NOMO-1 treated with DMSO at 0.1 percent for 48 hours (cell line): ENCODE measurements at regions not wholly inside any gene's neighbourhood (a gene's known extent, or its start where the extent isn't known, plus 50 kb on each side); places are given as distances from the start of the nearest gene placed in this dataset.

Source experiments
- DNase-seq: peaks from one replicate; lab custom pipeline; 2025; ENCODE audit not compliant: unreplicated experiment; lab: John Stamatoyannopoulos, UW

DNA sequence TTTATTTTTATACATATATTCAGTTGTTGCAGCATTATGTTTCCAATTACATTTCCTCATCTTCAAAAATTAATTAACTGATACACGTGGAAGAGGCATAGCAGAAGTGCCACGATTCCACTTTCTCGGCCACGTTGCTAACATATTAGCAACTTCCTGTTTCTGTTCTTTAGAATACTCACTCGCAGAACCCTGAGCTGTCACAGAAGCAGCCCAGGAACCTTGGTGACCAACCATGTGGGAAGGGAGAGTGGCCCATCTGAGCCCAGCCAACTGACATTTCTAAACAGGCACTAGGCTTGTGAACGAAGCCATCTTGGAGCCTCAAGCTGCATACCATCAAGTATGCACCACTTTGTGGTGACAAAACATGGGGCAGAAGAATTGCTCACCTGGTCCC is 350.1 kb downstream of the CBLN2 start:
- DNase-seq, result no peak

DNA sequence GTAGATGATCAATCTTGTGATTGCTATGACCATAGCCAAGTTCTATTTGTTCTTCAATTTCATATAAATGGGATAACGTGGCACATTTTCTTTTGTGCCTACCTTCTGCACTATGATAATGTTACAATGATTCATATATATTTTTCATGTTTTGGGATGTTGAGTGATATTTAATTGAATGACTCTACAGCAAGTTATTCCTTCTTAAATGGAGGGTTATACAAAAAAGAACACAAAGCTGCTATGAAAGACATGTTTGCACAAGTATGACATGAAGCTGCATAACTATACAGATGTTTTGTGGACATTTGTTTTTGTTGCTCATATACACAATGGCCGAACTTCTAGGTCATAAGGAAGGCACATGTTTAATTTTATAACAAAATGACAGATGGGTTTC is 356.2 kb downstream of the CBLN2 start:
- no peak for DNase-seq

DNA sequence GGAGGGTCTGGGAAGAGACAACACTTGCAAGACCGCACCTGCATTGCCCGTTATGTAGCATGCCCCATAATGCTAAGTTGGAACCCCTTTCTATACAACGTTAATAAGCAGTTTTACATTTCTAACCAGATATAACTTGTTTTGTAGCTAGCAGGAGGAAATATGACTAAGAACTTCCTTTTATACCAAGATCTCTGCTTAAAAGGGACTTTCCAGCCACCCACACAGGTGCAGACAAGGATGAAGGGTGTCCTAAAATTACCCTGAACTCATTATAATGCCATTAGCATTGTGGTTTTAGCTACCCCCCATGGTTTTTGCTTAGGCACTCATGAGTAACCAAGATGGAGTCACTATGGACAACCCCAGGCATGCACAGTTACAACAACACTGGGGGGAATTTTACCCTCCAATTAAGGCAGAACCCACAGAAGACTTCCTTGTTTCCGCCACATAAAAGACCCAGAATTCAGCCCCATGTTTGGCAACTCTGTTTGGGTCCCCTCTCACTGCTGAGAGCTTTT is 362.8 kb downstream of the CBLN2 start:
- DNase-seq, result no peak

DNA sequence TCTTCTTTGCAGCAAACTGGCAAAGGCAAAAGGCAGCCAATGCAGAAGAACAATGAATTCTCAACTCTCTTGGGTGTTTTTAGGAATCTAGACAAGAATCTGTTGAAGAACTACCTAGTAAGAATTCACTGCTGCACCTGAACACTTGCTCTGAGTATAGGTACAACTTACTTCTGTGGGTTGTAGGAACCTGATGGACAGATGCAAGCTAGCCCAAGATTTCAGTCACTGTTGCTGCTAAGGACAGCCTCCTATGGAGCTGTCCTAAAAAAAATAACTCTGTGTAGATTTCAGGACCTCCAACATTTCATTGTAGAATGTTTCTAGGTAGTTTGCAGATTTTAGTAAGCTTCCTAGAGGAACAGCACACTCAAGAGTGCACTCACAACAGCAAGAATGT is 363.5 kb downstream of the CBLN2 start:
- no peak for DNase-seq

DNA sequence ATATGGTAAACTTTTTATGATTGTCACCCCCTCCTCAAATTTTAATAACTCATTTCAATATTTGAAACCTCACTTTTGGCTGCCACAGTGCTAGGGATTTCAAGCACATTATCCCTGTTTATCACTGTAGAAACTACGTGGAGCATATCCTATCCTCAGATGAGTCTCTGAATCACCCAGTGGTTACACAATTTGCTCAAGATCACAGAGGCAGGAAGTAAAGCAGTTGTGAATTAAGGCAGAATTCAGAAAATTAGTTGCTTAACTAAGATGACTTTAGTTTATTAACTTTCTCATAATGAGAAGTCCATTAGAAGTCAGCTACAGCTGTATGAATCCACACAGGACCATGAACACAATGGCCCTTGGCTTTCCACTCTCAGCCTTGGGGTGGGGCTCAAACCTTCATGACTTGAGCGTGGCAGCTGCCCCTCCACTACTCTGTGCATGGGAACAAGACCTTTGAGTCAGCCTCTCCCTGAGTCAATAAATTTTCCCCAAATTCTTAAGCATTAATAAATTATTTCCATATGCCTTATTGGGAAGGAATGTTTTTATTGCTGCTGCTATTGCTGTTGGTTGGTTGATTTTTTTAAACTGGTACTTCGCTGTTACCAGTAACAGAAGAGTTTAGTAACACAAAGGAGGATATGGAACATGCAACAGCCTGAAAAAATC is 369.0 kb downstream of the CBLN2 start:
- DNase-seq, result no peak

DNA sequence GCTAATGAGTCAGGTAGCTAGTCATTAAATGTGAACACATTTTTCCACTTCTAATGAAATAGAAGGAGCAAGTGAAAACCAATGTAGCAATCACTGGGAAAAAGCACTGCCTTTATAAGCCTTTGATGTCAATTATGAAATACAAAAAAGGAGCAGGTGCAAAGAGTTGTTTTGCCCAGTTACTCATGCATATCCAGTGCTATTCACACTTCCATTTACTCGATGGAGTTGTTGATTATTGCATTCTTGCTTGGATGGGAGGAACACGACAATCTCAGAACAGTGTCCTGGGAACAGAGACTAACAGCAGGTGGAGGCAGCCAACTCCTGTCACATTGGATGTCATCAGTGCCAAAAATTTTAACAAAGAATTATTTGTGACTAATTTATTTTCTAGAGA is 372.5 kb downstream of the CBLN2 start:
- no peak for DNase-seq

DNA sequence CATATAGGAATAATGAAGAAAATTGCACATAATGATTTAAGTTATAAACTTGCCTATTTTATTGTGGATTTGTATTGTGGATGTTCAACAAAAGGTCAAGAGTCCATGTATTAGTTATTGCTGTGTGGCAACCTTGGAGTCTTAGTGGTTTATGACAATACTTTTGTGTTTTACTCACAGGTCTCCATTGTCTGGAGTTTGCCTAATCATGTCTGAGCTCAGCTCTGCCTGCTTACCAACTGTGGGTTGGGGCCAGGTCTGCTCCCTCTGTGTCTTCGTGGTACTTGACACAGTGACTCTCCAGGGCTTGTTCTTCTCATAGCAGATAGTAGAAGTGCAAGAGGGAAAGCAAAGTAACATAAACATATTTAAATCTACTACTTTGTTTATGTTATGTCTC is 382.5 kb downstream of the CBLN2 start:
- no peak for DNase-seq

DNA sequence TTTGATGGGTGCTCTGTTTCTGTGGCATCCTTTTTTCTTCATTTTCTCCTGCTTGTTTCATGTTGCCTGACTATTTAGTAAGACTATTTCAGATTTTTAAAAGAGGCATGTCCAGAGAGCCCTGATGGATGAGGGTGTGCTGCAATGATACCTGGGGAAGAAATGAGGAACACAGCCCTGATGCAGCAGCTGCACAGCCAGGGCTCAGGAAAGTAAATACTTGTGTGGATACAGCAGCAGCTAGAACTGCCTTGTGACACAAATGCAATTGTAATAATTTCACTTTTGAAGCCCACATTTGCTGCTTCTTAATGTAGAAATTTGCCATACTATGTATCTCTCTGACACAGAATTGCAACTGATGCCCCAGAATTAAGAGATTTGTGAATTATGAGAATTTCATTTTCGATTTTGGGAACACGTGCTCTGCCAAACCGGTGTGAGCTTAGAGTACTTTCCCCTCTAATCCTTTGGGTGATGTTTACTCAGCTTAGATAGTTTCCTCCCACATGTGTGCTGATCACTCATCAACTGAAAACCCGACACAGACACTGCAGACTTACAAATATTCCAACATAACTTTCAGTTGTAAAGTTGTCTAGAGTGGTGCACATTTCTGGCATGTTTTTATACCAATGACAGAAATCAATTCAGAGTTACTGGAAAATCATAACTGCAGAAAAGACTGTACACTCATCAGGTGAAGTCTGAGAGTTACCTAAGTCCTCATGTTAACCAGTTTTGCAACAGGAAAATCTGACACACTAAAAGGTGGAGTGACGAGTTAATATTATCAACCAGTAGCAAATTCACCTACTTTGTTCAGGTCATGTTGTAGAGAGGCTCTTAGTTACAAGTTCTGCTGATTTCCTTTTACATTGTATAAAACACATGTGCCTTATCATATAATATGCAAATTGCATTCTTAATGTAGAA is 383.4 kb downstream of the CBLN2 start:
- DNase-seq, result no peak

DNA sequence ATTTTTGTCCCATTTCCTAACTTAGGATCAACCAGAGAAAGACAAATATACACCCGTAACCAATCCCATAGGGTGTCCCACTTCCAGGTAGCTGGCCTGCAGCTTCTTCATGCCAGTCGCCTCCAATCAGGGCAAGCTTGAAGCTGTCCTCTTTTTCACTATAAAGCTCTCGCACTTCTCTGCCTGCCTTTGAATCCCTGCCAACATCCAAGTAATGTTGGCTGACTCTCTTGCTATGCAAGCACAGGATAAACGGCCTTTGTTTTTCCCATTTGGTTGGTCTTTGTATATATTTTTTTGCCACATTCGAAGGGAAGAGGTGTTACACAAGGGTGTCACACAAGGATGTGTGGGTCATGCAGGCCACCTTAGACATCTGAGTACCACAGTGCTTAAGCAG is 388.8 kb downstream of the CBLN2 start:
- no peak for DNase-seq

DNA sequence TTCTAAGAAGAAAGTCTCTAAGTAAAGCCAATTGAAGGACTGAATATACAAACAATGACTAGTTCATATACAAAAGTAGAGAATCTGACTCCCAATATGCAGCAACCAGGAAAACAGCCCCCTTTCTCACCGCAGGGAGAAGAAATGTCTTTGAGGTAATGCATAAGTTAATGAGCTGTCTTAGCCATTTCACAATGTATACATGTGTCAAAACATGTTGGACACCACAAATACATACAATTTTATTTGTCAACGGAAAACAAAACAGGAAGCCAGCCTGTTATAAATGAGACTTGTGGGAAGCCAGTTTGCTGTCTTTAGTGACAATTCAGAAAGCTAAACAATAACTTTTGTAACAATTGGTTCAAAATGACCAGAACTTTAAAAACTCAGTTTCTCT is 389.2 kb downstream of the CBLN2 start:
- no peak for DNase-seq

DNA sequence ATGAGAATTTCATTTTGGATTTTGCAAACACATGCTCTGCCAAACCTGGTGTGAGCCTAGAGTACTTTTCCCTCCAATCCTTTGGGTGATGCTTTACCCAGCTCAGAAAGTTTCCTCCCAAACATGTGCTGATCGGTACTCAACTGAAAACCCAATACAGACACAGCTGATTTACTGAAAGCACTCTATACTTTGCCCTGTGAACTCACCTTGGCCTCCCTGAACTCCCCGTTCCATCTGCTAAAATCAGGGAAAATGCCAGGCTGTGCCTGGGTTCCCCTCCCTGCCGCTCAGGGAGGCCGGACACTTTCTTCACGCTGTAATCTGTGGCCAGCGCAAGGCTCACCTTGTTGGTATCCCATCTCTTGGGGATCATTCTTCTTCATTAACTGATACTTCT is 391.2 kb downstream of the CBLN2 start:
- DNase-seq, result no peak

DNA sequence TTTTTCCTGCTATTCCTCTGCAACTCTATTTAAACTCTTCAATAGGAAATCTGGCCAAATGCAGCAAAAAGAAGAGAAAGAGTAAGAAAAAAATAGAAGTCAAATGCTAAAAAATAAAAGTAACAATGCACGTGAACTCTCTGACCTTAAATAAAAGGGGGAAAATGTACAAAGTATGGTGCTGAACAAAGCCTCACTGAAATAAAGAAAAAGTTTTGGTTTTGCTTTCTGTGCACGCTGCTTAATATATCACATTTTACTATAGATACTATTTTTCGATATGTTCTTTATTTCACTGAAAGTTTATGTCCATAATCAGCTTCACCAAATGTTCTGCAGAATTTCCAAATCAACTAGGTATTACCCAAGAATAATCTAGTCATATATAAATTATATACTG is 396.3 kb downstream of the CBLN2 start:
- DNase-seq, result no peak

DNA sequence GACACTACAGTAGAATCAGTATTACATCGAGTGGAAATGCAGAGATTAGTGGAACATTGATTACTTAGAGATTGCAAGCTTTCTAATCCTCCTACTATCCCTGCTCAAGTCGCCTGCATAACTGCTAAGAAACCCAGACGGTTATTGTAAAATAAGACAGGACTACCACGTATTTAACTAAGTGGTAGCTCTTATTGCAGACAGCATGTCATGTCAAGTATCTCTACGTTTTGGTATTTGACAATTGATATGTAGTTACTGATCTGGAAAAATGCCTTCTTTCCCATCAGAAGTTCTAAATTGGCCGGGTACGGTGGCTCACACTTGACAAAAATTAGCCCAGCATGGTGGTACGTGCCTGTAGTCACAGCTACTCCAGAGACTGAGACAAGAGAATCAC is 404.1 kb downstream of the CBLN2 start:
- no peak for DNase-seq

DNA sequence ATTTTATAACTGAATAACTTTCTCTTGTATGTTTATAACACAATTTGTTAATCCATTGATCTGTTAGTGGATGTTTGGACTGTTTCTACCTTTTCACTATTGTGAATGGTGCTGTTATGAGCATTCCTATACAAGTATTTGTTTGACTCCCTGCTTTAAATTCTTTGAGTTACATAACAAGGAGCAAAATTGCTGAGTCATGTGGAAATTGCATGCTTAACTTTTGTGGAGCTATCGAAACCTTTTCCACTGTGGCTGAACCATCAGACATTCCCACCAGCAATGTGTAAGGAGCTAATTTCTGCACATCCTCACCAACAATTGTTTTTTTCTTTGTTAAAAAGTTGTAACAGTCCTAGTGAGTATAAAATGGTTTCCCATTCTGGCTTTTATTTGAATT is 415.5 kb downstream of the CBLN2 start:
- no peak for DNase-seq

DNA sequence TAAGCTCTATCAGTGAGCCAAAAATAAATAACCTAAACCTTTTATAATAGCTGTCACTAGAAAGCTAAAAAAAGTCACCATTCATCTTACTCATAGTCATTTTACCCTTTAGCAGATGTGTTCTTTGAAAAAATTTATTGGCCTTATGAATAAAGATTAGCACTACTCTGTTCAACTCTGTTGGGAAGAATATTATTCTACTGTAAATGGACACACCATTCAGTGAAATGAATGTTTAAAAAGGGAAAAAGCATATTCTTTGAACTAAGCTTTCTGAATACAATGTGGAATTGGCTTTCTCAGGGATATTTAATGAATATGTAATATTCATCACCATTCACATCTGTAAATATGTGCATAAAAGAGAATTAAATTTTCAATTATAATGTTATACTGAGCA is 422.0 kb downstream of the CBLN2 start:
- DNase-seq, result no peak

DNA sequence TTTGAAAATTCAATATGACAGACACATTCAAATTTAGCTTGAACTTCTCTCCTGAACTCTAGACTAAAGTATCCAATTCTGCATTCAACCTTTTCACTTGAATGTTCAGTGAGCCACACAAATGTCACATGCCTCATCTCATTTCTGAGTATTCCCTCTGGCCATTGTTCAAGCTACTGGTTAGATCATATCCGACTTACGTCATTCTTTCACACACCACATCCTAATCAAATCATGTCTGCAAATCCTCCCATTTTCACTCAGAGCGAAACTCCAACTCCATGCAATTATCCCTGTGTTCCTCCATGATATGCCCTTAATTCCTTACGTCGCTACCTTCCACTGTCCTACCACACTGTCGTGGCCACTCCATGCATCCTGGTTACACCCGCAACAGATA is 425.1 kb downstream of the CBLN2 start:
- no peak for DNase-seq

DNA sequence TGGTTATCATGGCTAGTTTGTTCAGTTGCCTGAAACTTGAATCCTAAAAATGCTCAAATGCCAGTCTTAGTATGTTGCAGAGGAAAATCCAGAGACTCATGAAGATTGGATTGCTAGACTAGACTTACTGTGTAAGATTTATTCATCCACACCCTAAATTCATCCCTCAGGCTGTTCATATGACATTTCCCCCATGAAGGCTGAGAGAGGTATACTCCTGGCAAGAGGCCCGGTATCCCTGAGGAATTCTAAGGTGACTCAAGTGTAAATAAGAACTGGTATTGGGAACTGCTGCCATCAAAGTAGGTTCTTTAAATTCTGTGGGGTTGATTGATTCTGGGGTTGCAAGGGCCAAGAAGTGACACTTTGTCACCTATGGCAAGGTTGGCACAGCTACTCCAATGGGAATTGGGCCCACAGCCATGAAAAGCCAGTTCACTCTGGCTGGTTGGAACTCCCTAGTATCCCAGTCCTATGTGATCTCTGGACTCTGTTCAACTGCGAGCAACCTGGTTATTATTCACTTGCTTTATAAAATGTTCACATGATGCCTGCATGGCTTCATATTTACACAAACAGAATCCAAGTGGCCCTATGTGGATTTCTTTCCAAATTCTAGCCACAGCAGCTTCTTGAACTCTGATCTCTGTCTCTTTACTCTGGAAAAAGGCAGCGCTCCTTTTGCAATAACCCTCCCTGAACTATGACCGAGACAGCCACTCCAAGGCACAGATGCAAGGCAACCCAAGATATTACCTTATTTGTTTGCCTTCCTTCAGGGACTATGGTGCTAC is 429.1 kb downstream of the CBLN2 start:
- DNase-seq, result no peak

DNA sequence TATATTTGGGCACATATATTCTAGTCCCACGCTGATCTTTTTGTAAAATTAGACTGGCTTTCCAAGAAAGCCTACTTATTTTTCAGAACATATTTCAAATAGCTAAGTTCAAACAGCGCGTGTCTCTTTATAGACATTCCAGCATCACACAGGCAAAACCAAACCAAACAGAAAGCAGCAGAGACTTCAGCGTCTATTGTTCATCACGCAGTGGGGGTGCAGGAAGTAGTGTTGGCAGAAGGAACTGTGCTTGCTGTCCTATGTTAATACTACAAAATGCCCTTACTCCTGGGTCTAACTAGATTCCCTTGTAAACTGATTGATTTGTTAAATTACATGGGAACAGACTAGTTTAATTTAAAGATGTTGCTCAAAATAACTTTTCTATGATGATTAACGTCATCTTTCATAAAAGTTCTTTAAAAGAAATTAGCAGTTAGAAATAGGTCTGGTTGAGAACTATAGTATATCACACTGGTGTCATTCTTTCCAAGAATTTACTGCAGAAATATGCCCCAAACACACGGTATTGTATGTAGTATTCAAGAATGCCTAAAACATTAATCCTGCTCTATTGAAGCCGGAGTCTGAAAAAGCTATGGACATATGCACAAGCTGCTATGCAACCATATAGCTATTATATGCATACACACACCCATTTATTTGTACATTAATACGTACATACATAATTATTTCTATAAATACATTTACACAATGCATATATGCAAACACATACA is 436.3 kb downstream of the CBLN2 start:
- no peak for DNase-seq

DNA sequence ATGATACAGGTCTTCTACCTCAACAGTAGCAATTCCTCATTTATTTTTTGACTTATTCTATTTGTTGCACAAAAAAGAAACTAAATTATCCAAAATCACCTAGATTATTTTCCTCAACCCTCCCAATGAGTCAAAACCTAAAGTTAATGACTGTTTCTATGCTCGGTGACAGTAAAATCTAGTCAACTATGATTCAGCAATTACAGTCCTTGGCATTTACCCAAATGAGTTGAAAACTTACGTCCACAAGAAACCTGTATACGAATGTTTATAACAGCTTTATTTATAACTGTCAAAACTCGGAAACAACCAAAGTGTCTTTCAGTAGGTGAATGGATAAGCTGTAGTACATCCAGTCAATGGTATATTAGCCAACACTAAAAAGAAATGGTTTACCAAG is 439.3 kb downstream of the CBLN2 start:
- DNase-seq, result no peak

DNA sequence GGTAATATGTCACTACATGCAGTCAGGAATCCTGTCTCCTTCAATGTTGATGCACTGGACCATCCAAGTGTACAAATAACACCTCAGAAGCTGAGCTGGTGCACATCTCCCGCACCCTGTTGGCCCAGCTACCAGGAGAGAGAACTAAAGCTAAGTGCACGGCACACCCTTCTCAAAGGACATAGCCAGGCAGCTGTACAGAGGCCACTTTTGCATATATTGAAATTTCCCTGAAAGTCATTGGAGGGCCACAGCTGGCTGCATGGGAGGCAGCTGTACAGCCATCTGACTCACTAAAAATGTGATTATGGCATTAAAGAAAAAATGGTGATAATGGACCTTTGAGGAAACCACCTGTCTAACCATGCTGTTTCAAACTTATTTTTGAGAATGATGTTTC is 441.7 kb downstream of the CBLN2 start:
- no peak for DNase-seq

DNA sequence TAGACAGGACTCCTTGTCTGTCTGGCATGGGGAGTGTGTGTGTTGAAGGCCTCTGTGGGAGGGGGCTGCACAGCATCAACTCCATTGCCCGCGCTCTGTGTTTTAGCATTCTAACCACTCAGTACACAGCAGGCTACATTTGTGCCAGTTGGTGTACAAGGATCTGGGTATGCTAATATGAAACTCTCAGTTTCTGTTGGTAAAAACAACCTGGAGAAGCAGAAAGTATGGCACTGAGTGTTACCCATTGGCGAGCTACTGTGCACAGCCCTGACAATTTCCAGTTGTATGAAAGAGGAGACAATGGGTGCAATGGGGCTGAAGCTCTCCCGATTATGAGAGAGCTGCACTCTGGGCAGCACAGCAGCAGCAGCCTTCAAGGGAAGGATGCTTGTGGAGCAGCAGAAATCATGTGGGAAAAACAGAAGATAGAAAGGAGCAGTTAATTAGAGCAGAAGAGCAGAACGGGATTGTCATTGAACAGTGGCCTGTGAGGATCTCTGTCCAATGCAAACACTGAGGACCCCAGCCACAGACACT is 443.6 kb downstream of the CBLN2 start:
- DNase-seq, result no peak
